B cell (primary cell): ENCODE measurements at regions not wholly inside any gene's neighbourhood (a gene's known extent, or its start where the extent isn't known, plus 50 kb on each side); places are given as distances from the start of the nearest gene placed in this dataset.

Experiments
- ATAC-seq: fragments of 200-7000 bp; cut with Tn5 transposase; one replicate; pipeline ENCODE4 v1.10.0; 2021; ENCODE audit warnings: low read depth, mild to moderate bottlenecking, moderate number of reproducible peaks, moderate library complexity
- CTCF ChIA-PET: fragments of 350-600 bp; sonication (Branson Sonifier 250); formaldehyde crosslinking; loops from one replicate; lab custom pipeline; 2021; ENCODE audit warnings: antibody characterized with exemption, inconsistent platforms; lab: Charles Lee
- POLR2A ChIA-PET: fragments of 350-600 bp; sonication (Branson Sonifier 250); formaldehyde crosslinking; loops from one replicate; lab custom pipeline; 2021; ENCODE audit warnings: antibody characterized with exemption; lab: Charles Lee
- DNase-seq: peaks from one replicate; pipeline ENCODE4 v3.0.0; 2013
- H2AFZ ChIP-seq: 2 replicates; pipeline ENCODE4 v1.6.1; 2012; ENCODE audit warnings: mild to moderate bottlenecking, low read depth, low read length; ENCODE audit not compliant: insufficient read depth, poor library complexity, severe bottlenecking
- H3K27ac ChIP-seq, 2 donors: 1 replicate in 1 of 2; 2 replicates in 1 of 2; pipeline ENCODE4 v1.5.1; 2012 to 2013; ENCODE audit warnings: low read length in 2 of 2, mild to moderate bottlenecking in 2 of 2, moderate library complexity in 1 of 2
- H3K27me3 ChIP-seq, 4 experiments: fragments of 200-600 bp in 1 of 4; sonication (generic) in 1 of 4; replicated peaks in 1 of 4; 1 replicate in 2 of 4; 2 replicates in 2 of 4; pipeline versions ENCODE4 v1.6.1 to v1.7.0; 2013 to 2016; ENCODE audit warnings: low read length in 3 of 4, mild to moderate bottlenecking in 2 of 4, mixed read lengths in 1 of 4, moderate library complexity in 1 of 4; ENCODE audit not compliant: insufficient read depth in 4 of 4, control insufficient read depth in 3 of 4; ENCODE audit errors: control extremely low read depth in 1 of 4
- H3K36me3 ChIP-seq, 2 experiments: replicated peaks in 1 of 2; 1 replicate in 1 of 2; 2 replicates in 1 of 2; pipeline versions ENCODE4 v1.6.1 to v1.7.1; 2013; ENCODE audit warnings: low read length in 1 of 2; ENCODE audit not compliant: insufficient read depth in 2 of 2, control insufficient read depth in 1 of 2; ENCODE audit errors: control extremely low read depth in 1 of 2, extremely low read depth in 1 of 2
- H3K4me1 ChIP-seq, 2 donors: fragments of 200-600 bp in 1 of 2; sonication (generic) in 1 of 2; 1 replicate in 1 of 2; 2 replicates in 1 of 2; pipeline versions ENCODE4 v1.5.1 to v1.6.1; 2013 to 2017; ENCODE audit warnings: low read length in 2 of 2; ENCODE audit not compliant: control insufficient read depth in 2 of 2, insufficient read depth in 2 of 2
- H3K4me2 ChIP-seq: replicated peaks from 2 replicates; pipeline ENCODE3; 2012; ENCODE audit warnings: mild to moderate bottlenecking, low read depth, low read length; ENCODE audit not compliant: poor library complexity, severe bottlenecking
- H3K4me3 ChIP-seq, 5 experiments: fragments of 200-600 bp in 1 of 5; sonication (generic) in 1 of 5; 1 replicate in 3 of 5; 2 replicates in 2 of 5; pipeline versions ENCODE4 v1.5.1 to v1.7.0; 2011 to 2016; ENCODE audit warnings: low read length in 4 of 5, mild to moderate bottlenecking in 4 of 5, low read depth in 2 of 5, control low read depth in 1 of 5, moderate library complexity in 1 of 5; ENCODE audit not compliant: insufficient read depth in 1 of 5; ENCODE audit errors: control extremely low read depth in 1 of 5, extremely low read depth in 1 of 5
- H3K79me2 ChIP-seq: fragments of 200-600 bp; sonication (generic); one replicate; pipeline ENCODE4 v1.6.0; 2016; ENCODE audit warnings: low read length; ENCODE audit not compliant: control insufficient read depth, insufficient read depth
- H3K9ac ChIP-seq: fragments of 200-600 bp; sonication (generic); 2 replicates; pipeline ENCODE4 v1.6.1; 2017; ENCODE audit warnings: mild to moderate bottlenecking, low read length, moderate library complexity
- H3K9me3 ChIP-seq, 3 donors: one replicate each; pipeline versions ENCODE4 v1.6.1 to v1.7.1; 2013; ENCODE audit warnings: low read length in 2 of 3; ENCODE audit not compliant: control insufficient read depth in 2 of 3, insufficient read depth in 1 of 3; ENCODE audit errors: control extremely low read depth in 1 of 3
- H4K20me1 ChIP-seq: 2 replicates; pipeline ENCODE4 v1.6.0; 2012; ENCODE audit warnings: mild to moderate bottlenecking, low read length; ENCODE audit not compliant: insufficient read depth, control insufficient read depth, poor library complexity, severe bottlenecking
- H3K27ac Mint-ChIP-seq: one replicate; pipeline ENCODE4 v1.8.0; 2021; ENCODE audit warnings: mixed read lengths
- H3K27me3 Mint-ChIP-seq: one replicate; pipeline ENCODE4 v1.8.0; 2021; ENCODE audit warnings: mixed read lengths
- H3K4me1 Mint-ChIP-seq: one replicate; pipeline ENCODE4 v1.8.0; 2021; ENCODE audit warnings: mixed read lengths
- H3K4me3 Mint-ChIP-seq: one replicate; pipeline ENCODE4 v1.8.0; 2021; ENCODE audit warnings: mixed read lengths
- H3K9me3 Mint-ChIP-seq: one replicate; pipeline ENCODE4 v1.8.0; 2022; ENCODE audit warnings: mixed read lengths; ENCODE audit not compliant: insufficient read depth
- EZH2 ChIP-seq: IDR thresholded peaks from 2 replicates; pipeline ENCODE4 v1.6.1; 2012; ENCODE audit warnings: borderline replicate concordance, low read depth, mild to moderate bottlenecking, moderate library complexity, low read length; ENCODE audit not compliant: insufficient read depth, poor library complexity, severe bottlenecking
- WGBS: methylation state at CpG from one replicate; pipeline ENCODE4 v1.1.5; 2013; ENCODE audit warnings: missing lambda C conversion rate; ENCODE audit not compliant: insufficient coverage; 5-methylcytosine and 5-hydroxymethylcytosine counted together
- intact Hi-C: fragments of 100-400 bp; cut with micrococcal nuclease; formaldehyde crosslinking; loops from one replicate; pipeline ENCODE4 v1.10.0; 2022
- TF ChIP-seq, protein P1 (sequence below): fragments of 200-600 bp; IDR thresholded peaks from one replicate; pipeline ENCODE4 v1.8.0; 2022; ENCODE audit warnings: antibody characterized with exemption, mild to moderate bottlenecking

- CTCF ChIA-PET = no interaction called here
- no peaks in the 10 kb centered on the region for H4K20me1 ChIP-seq
- ATAC-seq = no peak
- no peak for TF ChIP-seq EZH2
- no peak overlapping the region for H3K27ac ChIP-seq
- H3K9me3 ChIP-seq = no peaks in the 10 kb centered on the region
- intact Hi-C loops = no loop called here
- H3K27me3 ChIP-seq = no peaks in the 10 kb centered on the region
- no peak overlapping the region for H3K4me3 ChIP-seq
- Mint-ChIP-seq H3K4me3 (no peak overlapping the region), H3K4me1 (no peaks in the 10 kb centered on the region), H3K9me3 (no peaks in the 10 kb centered on the region), H3K27ac (no peak overlapping the region), H3K27me3 (no peaks in the 10 kb centered on the region)
- no peak overlapping the region for H2AFZ ChIP-seq
- H3K4me1 ChIP-seq = no peaks in the 10 kb centered on the region
- WGBS = 85% methylated on average over 9 of the region's 9 CpGs
- H3K36me3 ChIP-seq = no peaks in the 10 kb centered on the region
- no peak for DNase-seq
- no peak overlapping the region for H3K9ac ChIP-seq
- POLR2A ChIA-PET = no interaction called here
- no peaks in the 10 kb centered on the region for H3K79me2 ChIP-seq
- no peak overlapping the region for H3K4me2 ChIP-seq
Measured at GRCh38 chr6:90948540-90948939, 361.7 kb upstream of the MAP3K7 start.

GRCh38 chr6:90947184-90948064, 360.6 kb upstream of the MAP3K7 start:
- Mint-ChIP-seq H3K27ac (no peak overlapping the region), H3K4me1 (no peaks in the 10 kb centered on the region), H3K9me3 (no peaks in the 10 kb centered on the region), H3K4me3 (no peak overlapping the region), H3K27me3 (no peaks in the 10 kb centered on the region)
- Histone ChIP-seq H3K79me2 (no peaks in the 10 kb centered on the region), H3K9me3 (no peaks in the 10 kb centered on the region), H2AFZ (no peak overlapping the region), H4K20me1 (no peaks in the 10 kb centered on the region), H3K27ac (no peak overlapping the region), H3K4me2 (no peak overlapping the region), H3K9ac (no peak overlapping the region), H3K4me3 (no peak overlapping the region), H3K36me3 (no peaks in the 10 kb centered on the region), H3K4me1 (no peaks in the 10 kb centered on the region), H3K27me3 (no peaks in the 10 kb centered on the region)
- ATAC-seq (no peak), DNase-seq (no peak)
- intact Hi-C loops = no loop called here
- ChIA-PET CTCF (no interaction called here), POLR2A (no interaction called here)
- TF ChIP-seq, protein P1, sequence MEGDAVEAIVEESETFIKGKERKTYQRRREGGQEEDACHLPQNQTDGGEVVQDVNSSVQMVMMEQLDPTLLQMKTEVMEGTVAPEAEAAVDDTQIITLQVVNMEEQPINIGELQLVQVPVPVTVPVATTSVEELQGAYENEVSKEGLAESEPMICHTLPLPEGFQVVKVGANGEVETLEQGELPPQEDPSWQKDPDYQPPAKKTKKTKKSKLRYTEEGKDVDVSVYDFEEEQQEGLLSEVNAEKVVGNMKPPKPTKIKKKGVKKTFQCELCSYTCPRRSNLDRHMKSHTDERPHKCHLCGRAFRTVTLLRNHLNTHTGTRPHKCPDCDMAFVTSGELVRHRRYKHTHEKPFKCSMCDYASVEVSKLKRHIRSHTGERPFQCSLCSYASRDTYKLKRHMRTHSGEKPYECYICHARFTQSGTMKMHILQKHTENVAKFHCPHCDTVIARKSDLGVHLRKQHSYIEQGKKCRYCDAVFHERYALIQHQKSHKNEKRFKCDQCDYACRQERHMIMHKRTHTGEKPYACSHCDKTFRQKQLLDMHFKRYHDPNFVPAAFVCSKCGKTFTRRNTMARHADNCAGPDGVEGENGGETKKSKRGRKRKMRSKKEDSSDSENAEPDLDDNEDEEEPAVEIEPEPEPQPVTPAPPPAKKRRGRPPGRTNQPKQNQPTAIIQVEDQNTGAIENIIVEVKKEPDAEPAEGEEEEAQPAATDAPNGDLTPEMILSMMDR = no peak
- no peak for TF ChIP-seq EZH2
- WGBS = 90% methylated on average over 29 of the region's 29 CpGs
